CD4-positive, alpha-beta T cell treated with Interleukin-10 for 1 hour (primary cell): ENCODE measurements at regions not wholly inside any gene's neighbourhood (a gene's known extent, or its start where the extent isn't known, plus 50 kb on each side); places are given as distances from the start of the nearest gene placed in this dataset.

Experiments used
- DNase-seq: peaks from one replicate; pipeline ENCODE4 v3.0.0-alpha.2; 2020

DNA sequence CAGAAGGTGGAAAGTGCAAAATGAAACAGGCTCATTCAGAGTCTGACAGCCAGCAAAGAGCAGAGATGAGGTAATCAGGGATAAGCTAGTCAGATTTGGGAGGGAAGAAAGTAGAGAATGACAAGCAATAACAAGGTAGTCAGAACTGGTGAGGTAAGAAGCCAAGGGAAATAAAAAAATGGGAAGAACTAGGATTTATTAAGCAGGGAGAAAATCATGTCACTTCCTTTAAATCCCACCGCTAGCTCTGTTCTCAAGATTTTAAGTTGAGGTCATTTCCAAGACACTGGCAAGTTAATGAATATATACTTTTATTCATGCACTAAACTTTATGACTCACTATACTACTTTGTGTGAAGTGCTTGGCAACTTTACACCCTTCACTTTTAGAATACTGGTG is 1106.8 kb downstream of the IGSF11 start:
- no peak for DNase-seq

DNA sequence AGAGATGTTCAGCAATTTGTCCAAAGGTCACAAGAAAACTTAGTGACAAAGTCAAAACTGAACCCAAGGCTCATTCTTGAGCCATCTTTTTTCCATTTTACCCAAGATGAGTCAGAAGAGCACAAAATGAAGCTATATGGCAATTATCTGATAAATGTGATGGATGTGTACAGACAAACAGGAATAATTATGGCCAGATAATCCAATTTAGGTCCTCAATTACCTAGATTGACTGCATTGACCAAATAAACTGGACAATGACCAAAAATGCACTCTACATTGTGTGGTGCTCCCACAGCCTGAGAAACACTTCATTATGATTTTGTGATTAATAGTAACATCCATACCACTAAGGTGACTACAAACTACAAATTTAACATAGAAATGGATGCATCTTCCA is 1105.8 kb downstream of the IGSF11 start:
- DNase-seq: no peak

DNA sequence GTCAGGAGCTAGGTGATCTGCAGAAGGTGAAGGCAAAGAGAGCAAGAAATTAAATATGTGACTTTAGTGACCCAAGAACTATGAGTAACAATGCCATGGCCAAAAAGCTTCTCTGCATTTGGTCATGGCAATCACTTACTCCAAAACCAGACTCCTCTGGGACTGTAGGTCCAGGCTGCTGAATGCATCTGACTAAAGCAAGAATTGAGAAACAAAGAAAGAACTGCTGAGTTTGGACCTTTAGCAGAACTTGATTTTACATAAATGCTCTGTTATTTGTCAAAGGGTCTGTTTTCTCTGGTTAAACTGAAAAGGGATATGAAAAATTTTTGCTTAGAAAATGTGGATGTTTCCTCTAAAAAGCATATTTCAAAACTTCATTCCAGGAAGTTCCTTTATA is 1102.2 kb downstream of the IGSF11 start:
- DNase-seq: no peak

DNA sequence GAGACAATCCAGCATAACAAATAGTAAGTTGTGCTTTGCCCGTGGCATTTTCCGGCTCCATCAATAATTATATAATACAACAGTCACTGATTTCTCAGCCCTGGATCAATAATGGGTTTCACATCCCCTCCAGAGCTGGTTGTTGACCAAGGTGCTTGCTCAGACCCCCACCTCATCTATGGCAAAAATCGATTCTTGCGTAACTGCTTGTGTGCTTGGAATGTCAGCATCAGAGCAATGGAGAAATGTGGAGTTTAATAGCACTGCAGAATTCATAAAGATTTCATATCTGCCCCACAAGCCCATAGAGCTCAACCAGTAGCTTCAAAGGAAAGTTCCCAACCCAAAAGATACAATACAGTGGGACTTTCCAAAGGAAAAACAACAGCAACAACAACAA is 1098.5 kb downstream of the IGSF11 start:
- DNase-seq: no peak

DNA sequence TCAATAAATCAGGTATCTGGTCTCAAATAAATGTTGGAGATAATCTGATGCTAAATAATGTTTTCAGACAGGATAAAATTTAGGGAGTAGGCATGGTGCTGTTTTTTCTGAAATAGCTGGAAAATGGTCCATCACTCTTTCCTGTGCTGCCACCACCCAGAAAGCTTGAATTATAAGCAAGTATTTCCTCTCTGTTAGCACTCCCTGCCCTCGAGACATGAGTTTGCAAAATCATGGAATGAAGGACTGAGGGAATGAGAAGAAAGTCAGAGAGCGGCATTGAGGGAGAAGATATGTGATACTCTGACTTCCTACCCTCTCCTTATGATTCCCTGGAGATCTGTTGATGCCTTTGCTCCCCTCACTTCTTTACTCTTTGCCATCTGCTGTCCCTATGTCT is 1095.7 kb downstream of the IGSF11 start:
- DNase-seq: no peak

DNA sequence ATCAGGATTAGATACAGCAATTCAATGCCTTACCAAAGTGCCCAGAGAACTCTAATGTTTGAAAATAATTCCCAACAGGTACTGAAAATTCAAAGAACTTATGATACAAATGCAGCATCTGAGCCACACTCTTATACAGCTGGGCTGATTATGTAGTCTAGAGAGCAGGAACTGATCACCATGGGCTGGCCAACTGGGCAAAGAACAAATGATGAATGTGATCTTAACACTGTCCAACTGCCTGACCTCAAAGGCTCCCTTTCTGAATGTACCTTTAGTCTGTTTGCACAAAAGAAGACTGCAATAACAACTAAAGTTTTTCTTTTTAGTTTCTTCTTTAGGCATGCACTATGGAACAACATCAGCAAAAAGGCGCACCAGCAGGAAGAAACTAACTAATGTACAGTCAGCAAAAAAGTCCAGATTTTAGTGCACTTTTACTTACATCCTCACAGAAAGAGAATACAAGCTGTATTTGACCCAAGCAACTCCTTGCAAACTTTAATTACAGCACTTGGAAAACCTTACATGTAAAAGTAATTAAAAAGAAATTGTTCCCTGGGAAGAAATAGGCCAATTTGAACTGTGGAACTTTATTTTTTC is 1095.1 kb downstream of the IGSF11 start:
- no peak for DNase-seq

DNA sequence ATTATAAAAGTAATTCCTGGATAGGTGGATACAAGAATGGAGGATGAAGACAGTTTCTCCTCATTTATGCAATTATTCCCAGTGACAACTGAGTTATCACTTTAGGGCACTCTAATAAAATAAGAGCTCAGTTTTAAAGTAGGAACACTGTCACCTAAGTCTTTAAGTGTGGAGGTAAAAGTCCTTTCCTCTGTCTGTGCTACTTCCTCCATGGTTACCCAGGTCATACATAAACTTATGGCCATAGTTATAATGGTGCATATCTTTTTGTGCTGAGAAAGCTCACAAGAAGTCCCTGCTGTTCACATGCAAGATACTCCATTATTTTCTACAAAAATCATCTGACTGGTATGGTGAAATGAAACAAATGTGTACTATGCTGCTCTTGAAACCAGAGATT is 1093.6 kb downstream of the IGSF11 start:
- DNase-seq: no peak

DNA sequence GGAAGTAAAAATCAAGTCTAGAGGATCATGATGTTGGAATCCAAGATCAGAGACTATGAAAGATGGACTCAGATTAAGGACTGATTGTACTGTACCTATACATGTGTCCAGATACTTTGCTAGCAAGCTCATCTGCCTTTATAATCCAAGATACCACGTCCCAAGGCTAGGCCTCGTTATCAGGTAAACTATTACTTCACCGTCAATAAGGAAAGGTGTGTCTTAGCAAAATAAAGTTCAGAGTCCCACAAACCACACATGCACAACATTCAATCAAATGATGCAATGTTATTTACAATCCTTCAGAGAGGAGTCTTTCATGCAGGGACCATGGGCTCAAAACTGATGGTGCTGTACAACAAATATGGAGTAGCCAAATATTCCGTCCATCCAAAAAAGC is 1092.9 kb downstream of the IGSF11 start:
- no peak for DNase-seq

DNA sequence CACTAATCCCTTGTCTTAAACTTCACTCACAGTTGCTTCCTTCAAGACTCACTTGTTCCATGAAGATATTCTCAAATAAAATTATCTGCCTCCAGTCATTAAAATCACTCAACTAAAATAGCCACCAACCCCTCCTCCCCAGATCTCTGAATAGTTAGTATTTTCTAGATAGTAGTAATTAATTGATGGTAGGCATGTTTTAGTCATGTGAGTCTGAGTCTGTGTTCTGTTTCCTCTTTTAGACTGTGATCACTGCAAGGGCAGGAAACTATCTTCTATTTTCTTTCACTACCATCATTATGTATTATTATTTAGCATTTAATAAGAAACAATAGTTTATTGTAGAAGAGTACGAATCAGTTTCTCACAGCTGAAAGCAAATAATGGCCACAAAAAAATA is 1080.5 kb downstream of the IGSF11 start:
- DNase-seq: no peak

DNA sequence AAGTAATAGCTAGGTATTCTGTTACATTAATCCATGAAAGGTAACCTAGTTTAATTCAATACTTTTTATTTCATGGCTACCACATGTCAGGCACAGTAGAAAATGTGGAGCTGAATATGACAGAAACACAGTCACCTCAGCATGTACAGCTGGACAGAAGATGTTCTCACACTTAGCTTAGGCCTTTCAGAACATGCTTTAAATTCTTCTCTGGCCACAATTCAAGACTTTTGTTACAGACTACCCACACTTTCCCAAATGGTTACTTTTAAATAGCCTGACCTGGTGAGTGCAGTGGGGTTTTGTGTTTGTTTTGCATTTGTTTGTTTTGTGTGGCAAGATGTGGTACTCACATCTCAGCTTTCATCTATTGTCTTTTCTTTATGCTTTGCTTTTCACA is 1079.5 kb downstream of the IGSF11 start:
- no peak for DNase-seq

DNA sequence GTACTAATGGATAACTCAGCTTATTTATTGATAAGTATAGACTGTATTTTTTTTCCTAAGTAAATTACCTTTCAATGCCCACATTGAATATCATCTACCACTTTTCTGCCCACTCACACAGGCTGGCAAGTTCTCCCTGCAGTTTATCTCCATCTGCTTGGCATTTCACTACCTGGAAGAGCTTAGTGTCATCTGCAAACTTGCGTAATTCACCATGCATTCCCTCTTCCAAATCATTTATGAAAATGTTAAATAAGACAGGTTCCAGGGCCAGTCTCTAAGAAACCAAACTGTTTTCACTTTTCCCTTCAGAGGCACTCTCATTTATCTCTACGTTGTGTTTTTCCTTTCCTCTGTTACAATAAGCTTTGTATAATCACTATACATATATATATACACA is 1076.6 kb downstream of the IGSF11 start:
- no peak for DNase-seq

DNA sequence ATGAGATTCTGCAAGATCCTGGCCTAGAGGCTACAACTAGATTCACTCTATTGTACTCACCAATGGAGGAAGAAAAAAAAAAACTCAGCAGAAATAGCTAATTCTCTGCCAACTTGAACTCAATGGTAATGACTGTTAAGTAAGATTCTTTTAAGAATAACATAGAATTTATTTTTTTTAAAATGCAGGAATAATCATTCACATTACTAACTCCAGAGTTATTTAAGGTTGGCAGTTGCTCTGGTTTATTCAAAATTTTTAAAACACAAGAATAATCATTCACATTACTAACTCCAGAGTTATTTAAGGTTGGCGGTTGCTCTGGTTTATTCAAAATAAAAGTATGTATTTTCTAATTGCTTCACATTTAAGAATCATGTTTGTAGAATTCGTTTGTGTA is 1071.9 kb downstream of the IGSF11 start:
- no peak for DNase-seq

DNA sequence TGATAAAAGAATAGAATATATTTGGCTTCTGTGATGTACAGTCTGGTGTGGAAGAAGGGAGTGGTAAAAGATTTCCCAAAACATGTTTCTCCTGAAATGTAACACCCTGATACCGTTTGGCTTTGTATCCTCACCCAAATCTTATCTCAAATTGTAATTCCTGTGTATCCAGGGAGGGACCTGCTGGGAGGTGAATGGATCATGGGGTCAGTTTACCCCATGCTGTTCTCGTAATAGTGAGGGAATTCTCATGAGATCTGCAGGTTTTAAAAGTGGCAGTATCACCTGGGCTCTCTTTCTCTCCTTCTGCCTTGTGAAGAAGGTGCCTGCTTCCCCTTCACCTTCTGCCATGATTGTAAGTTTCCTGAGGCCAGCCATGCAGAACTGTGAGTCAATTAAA is 1070.8 kb downstream of the IGSF11 start:
- no peak for DNase-seq

DNA sequence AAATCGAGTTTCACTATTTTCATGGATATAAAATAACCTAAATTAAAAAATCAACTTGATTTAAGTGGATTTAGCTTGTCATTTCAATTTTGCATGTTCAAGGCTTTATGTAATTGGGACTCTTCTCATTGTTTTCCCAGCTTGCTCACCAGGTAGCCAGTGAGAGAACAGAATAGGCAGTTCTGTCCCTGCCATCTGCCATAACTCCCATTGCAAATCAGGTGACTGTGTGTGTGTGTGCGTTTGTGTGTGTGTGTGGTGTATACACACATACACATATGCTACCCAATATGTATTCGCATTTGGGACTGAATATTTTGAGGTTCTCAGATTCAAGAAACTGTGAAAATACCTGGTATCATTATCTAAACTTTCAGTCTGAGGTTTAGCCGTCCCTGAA is 1069.8 kb downstream of the IGSF11 start:
- DNase-seq: no peak

DNA sequence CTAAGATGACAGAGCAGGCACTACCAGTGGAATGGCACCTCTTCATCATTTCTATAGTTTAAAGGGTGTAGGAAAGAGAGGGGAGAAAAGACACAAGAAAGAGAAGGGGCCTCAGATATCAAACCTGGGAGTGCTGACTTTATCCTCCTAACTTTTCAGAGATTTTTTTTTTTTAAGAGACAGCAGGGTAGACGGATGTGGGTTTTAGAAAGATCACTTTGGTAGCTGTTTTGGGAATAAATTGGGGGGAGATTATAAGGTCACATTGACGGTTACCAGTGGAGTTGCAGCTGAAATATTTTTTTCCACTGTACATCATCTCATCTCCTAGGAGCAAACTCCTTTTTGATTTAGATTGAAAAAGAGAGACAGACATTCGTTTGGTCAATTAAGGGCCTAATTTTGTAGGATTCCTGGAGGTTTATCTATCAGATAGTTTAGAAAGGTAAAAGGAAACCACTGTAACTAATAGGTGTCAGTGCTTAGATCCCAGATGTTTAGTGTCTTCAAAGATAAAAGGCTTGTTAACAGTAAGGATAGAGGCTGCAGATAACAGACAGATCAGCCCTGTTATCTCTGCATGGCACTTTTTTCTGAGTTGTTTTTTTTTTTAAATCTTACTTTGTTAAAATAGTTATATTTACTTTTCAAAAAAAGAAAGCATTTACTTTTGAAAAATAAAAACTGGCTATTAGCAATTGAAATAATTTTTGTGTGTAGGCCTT is 1057.0 kb downstream of the IGSF11 start:
- DNase-seq: no peak

DNA sequence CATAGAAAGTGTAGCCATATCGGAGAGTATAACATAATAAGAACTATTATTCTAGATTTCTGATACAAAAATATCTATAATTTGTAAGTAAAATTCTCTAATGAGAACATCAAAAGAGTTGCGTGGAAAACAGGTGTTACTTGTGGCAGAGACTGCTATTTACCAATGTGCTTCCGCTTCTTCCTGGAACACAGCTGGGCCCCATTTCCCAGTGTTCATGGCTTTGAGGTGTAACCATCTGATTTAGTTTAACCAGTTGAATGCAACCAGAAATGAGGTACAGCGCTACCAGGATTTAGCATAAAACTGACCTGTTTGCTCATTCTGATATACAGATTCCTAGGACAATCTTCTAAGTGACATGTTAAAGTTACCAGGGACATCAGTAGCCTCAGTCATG is 1055.2 kb downstream of the IGSF11 start:
- no peak for DNase-seq

DNA sequence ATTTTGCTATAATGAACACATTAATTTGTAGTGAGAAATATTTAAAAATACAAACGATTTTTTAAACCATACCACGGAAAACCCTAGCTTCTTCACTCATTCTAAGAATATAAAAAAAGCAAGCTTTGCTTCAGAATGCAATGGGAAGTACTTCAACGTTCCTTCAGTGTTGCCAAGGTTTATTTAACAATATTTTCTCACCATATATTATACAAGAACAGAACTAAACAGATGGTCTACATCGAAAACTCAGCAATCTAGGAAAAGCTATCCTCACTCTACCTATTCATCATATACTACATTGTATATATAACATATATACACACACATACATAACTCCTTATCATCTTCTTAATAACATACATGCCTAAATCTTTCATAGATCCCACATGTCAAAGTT is 1047.4 kb downstream of the IGSF11 start:
- no peak for DNase-seq

DNA sequence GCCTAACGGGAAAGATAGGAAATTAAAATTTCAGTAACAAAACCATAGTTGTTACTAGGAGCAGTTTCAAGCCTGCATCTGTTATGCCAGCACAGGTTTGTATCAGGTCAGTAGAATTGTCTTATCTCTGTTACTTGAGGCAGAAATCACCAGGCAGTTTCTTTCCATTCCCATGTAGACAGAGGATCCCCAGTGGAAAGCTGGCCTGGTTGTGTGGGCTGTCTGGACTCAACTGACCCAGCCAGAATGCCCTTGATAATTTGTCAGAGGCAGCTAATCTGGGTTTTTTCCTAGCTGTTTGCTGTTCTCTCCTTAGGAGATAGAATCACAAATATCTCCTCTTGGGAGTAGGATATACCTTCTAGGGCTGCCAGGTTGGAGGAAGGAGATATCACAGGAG is 1044.7 kb downstream of the IGSF11 start:
- DNase-seq: no peak

DNA sequence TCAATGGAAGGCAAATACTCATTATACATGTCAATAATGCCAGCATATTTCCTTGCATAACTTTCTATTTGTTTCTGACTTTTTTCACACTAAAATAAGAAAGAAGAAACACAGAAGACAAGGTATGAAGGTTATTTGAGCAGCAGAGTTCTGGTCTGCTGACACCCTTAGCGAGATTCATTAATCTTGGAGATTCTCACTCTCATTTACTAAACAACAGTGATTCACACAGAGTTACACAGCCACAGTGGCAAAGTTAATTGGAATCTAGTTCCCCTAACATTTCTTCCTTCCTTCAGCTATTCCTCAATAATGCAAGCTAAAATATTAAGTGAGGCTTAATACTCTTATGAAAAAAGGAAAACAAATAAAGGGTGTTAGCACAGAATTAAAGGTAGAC is 1044.0 kb downstream of the IGSF11 start:
- no peak for DNase-seq

DNA sequence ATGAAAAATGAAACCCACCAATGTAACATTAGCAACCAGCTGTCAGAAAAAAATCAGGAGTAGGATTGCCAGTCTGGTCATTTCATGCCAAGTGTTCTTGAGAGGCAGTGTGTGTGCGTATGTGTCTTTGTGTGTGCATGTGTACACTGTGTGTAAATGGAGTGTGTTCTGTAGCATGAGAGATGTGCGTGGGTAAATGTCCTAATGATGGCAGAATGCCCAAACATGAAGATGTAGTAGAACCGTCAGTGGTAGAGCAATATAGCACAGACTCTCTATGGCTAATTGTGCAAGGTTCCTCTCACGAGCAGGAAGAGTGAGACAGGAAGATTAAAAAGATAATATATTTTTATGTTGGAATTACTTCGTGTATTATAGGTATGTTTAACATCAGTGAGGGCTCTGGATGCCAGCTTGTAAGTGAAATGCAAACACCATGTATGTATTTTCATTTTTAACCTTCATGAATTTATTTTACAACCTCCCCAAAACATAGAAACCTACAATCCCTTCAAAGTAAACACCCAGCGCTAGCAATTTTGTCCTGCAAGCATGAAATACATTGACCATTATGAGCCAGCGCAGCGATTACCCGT is 1038.7 kb downstream of the IGSF11 start:
- DNase-seq: no peak

DNA sequence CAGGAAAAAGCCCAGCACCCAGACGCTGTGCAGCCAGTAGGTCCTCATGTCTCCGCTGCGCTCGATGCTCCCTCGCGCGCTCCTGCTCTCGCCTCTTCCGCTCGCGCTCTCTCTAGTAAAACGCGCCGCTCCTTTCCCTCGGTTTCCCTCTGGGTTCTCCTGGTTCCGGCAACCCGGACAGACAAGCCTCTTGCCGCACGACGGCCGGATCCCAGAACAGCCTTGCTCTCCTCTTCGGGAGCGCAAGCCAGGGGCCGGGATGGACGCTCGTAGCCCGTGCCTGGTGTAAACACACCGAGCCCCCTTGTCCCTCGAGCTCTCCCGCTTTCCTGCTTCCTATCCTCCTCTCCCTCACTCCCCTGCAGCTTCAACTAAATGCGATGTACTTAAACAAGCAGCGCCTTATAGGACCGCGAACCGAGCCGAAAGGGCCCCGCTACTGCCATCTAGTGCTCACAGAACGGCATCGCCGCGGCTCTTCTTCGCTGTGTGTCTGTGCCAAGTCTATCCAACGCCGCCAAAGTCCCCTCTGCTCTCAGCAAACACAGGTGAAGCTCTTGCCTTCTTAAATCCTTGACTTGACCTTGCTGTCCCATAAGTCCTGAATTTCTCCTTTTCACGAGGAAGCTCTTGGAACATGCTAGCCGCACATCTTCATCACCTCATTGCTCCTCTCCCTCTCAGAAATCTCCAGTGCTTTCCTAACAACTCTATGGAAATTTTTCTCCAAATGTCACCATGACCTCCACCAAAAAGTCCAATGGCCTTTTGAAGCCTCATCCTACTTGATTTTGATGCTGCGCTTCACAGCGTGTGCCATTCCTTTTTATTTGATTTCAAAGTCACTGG is 1037.2 kb downstream of the IGSF11 start:
- DNase-seq: peak; percentile 19

DNA sequence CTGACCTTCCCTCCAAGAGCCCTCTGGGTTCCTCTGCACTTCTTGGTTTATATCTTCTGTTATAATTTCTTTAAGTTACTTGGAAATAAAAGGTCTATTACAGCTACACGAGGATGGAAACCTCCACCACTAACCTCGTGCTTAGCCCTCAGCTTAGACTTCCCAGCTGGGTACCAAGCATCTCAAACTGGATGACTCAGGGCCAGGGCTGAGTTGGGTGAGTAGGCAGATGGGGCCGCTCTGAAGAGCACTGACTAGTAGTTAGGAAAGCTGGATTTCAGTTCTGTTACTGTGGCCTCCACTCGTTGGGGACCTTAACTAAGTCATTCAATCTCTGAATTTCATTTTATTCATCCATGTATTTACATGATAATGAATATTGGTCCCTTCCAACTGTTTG is 1036.6 kb downstream of the IGSF11 start:
- DNase-seq: no peak

DNA sequence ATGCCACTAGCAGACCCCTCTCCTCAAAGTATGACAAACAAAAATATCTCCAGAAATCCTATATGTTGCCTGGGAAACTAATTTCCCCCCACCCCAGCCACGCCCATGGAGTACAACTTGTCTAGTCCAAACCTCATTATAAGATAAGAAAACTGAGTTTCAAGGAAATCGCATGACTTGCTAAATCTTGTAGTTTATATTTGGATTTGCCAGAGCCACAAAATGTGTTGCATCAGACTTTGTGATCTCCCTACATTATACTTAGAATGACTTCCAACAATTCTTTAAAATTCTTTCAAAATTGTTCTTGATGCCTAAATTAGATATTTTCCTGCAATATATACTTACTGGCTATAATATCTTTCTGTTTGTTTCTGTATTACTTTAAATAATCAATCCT is 1034.4 kb downstream of the IGSF11 start:
- no peak for DNase-seq

DNA sequence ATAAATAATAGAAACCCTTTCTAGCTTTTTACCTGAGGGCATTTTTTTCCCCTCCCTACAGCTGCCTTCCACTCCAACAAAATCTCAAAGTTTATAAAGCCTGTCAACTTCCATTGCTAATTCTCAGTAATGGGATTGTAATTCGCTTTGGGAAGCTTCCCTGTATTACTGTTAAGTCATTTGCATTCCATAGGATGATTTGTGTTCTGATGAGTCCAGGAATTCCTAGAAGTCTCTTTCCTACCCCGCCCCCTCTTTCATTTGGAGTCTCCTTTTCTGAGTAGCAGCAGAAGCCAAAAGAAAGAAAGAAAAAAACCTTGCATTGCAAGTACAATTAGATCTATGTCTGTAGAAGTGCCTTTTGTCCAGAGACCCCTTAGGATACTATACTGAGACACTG is 1033.3 kb downstream of the IGSF11 start:
- no peak for DNase-seq
